AG04450 (cell line): ENCODE measurements at regions not wholly inside any gene's neighbourhood (a gene's known extent, or its start where the extent isn't known, plus 50 kb on each side); places are given as distances from the start of the nearest gene placed in this dataset.

Experiments
- CTCF ChIA-PET: fragments of 300-600, 350-600 bp; formaldehyde crosslinking; extraction: SDS; loops from one replicate; lab custom pipeline; 2022; ENCODE audit warnings: antibody characterized with exemption, inconsistent platforms; lab: Charles Lee
- POLR2A ChIA-PET: fragments of 350-600 bp; formaldehyde crosslinking; extraction: SDS; loops from one replicate; lab custom pipeline; 2021; ENCODE audit warnings: antibody characterized with exemption, inconsistent platforms; lab: Yijun Ruan, JAX
- DNase-seq: peaks from one replicate; pipeline ENCODE4 v3.0.0-alpha.2; 2011; ENCODE audit warnings: low read depth, low spot score
- H3K27ac ChIP-seq: one replicate; pipeline ENCODE4 v1.5.1; 2012; ENCODE audit warnings: low read depth, low read length, control low read depth
- H3K27me3 ChIP-seq: one replicate; pipeline ENCODE4 v1.6.0; 2012; ENCODE audit warnings: low read length; ENCODE audit not compliant: control insufficient read depth, insufficient read depth
- H3K4me3 ChIP-seq: 2 replicates; pipeline ENCODE4 v1.5.1; 2011; ENCODE audit warnings: mild to moderate bottlenecking, low read depth, low read length, control low read depth
- H3K9me3 ChIP-seq: 2 replicates; pipeline ENCODE4 v1.5.1; 2012; ENCODE audit warnings: low read length; ENCODE audit not compliant: control insufficient read depth, insufficient read depth
- CTCF ChIP-seq: IDR thresholded peaks from 2 replicates; pipeline ENCODE4 v1.5.1; 2011; ENCODE audit warnings: low read depth, low read length, control low read depth, inconsistent platforms

- H3K4me3 ChIP-seq: no peak overlapping the region
- H3K27me3 ChIP-seq: no peaks in the 10 kb centered on the region
- no peak for TF ChIP-seq CTCF
- DNase-seq: no peak
- POLR2A ChIA-PET: no interaction called here
- CTCF ChIA-PET: no interaction called here
- no peak overlapping the region for H3K27ac ChIP-seq
- H3K9me3 ChIP-seq: peaks cover 77% of the 10 kb centered on the region
Observed at GRCh38 chr22:49271369-49271727, 556.3 kb downstream of the BRD1 start.

- Histone ChIP-seq H3K27me3 (no peaks in the 10 kb centered on the region), H3K4me3 (no peak overlapping the region), H3K27ac (no peak overlapping the region), H3K9me3 (peaks cover 74% of the 10 kb centered on the region)
- CTCF ChIA-PET: no interaction called here
- no peak for DNase-seq
- no peak for TF ChIP-seq CTCF
- POLR2A ChIA-PET: no interaction called here
Observed at GRCh38 chr22:49270595-49271368, 556.9 kb downstream of the BRD1 start.

- ChIA-PET CTCF (no interaction called here), POLR2A (no interaction called here)
- Histone ChIP-seq H3K9me3 (peaks cover 70% of the 10 kb centered on the region), H3K27me3 (no peaks in the 10 kb centered on the region), H3K27ac (no peak overlapping the region), H3K4me3 (no peak overlapping the region)
- DNase-seq: no peak
- TF ChIP-seq CTCF: no peak
Observed at GRCh38 chr22:49269928-49270327, 557.7 kb downstream of the BRD1 start.

GRCh38 chr22:49269371-49269770 lies 558.3 kb downstream of the BRD1 start:
- no peak overlapping the region for H3K27ac ChIP-seq
- POLR2A ChIA-PET: no interaction called here
- H3K9me3 ChIP-seq: peaks cover 69% of the 10 kb centered on the region
- no peak overlapping the region for H3K4me3 ChIP-seq
- no peaks in the 10 kb centered on the region for H3K27me3 ChIP-seq
- DNase-seq: no peak
- TF ChIP-seq CTCF: no peak
- CTCF ChIA-PET: no interaction called here

- no peaks in the 10 kb centered on the region for H3K27me3 ChIP-seq
- H3K9me3 ChIP-seq: peaks cover 67% of the 10 kb centered on the region
- ChIA-PET POLR2A (no interaction called here), CTCF (no interaction called here)
- TF ChIP-seq CTCF: no peak
- no peak overlapping the region for H3K4me3 ChIP-seq
- no peak overlapping the region for H3K27ac ChIP-seq
- DNase-seq: no peak
Observed at GRCh38 chr22:49268924-49269323, 558.7 kb downstream of the BRD1 start.
